Adrenal gland (tissue), 9 donors: ENCODE measurements at regions not wholly inside any gene's neighbourhood (a gene's known extent, or its start where the extent isn't known, plus 50 kb on each side); places are given as distances from the start of the nearest gene placed in this dataset.

Source experiments
- DNase-seq, 7 donors: peaks; one replicate each; pipeline ENCODE4 v3.0.0-alpha.2; 2019 to 2020
- H3K27ac ChIP-seq, 5 donors: fragments of 200-600 bp; sonication (generic) in 4 of 5; 1 replicate in 3 of 5; 2 replicates in 2 of 5; pipeline versions ENCODE4 v1.5.1 to v1.8.0; 2016 to 2020; ENCODE audit warnings: mild to moderate bottlenecking in 1 of 5
- H3K27me3 ChIP-seq: fragments of 200-600 bp; 2 replicates; pipeline ENCODE4 v1.8.0; 2021
- H3K36me3 ChIP-seq, 2 donors: fragments of 200-600 bp; replicated peaks in 1 of 2; 1 replicate in 1 of 2; 2 replicates in 1 of 2; pipeline versions ENCODE4 v1.5.1 to v1.8.0; 2018 to 2022
- H3K4me1 ChIP-seq, 2 donors: fragments of 200-600 bp; replicated peaks in 1 of 2; 1 replicate in 1 of 2; 2 replicates in 1 of 2; pipeline versions ENCODE4 v1.5.1 to v1.8.0; 2018 to 2021
- H3K4me3 ChIP-seq, 4 donors: fragments of 200-600 bp; sonication (generic) in 3 of 4; one replicate each; pipeline ENCODE4 v1.5.1; 2016 to 2018
- H3K9me3 ChIP-seq, 3 donors: fragments of 200-600 bp; sonication (generic) in 1 of 3; replicated peaks in 1 of 3; 1 replicate in 2 of 3; 2 replicates in 1 of 3; pipeline versions ENCODE4 v1.5.1 to v1.8.0; 2016 to 2021
- CTCF ChIP-seq, 6 experiments: fragments of 450-650 bp in 4 of 6; fragments of 200-600 bp in 2 of 6; sonication (generic) in 1 of 6; IDR thresholded peaks; 1 replicate in 5 of 6; 2 replicates in 1 of 6; pipeline versions ENCODE4 v1.5.1 to v1.8.0; 2016 to 2021; ENCODE audit warnings: antibody characterized with exemption in 6 of 6, mild to moderate bottlenecking in 2 of 6, moderate library complexity in 1 of 6
- POLR2A ChIP-seq, 2 donors: fragments of 450-650 bp; IDR thresholded peaks; one replicate each; pipeline ENCODE4 v1.6.1; 2017; ENCODE audit warnings: antibody characterized with exemption in 2 of 2, mild to moderate bottlenecking in 2 of 2, moderate library complexity in 1 of 2
- whole genome bisulfite sequencing, 4 donors: extraction: QIAGEN DNeasy Blood & Tissue Kit in 2 of 4; methylation state at CpG; one replicate each; pipeline versions ENCODE4 v1.1.5 to v1.1.7; 2013 to 2017; 5-methylcytosine and 5-hydroxymethylcytosine counted together
- intact Hi-C, 2 donors: fragments of 100-400 bp; cut with DNase I; formaldehyde crosslinking; loops; one replicate each; pipeline versions ENCODE4 v1.14.1 to v1.15.0; 2022 to 2023
- donor health status: healthy with polysubstance abuse.
- donor health status: Bipolar disorder and iron deficiency.
- donor health status: DM: yes; HTN: yes; CAD: no.
- donor health status: DM: no; HTN: no; CAD: no.
- donor health status: DM: no; HTN: no; CAD: no.

DNA sequence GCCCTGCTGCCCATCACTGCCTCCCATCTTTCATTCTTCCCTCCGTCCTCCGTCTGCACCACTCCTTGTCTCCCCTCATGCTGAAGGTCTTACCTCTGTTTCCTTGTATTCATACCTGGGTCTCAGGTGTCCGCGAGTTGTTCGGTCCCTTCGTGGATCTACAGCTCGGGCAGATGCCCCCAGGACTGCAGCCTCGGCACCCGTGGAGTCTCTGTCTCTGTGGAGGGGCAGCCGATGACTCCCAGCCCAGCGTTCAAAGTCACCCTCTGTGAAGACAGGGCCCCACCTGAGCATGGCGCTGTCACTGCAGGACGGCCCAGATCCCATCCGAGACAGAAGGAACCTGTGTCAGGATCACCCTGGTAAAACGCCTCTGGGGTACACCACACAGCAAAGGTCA is 480.0 kb upstream of the SALL3 start:
- Histone ChIP-seq H3K36me3 (no peaks in the 10 kb centered on the region), H3K4me1 (no peaks in the 10 kb centered on the region), H3K27ac (no peak overlapping the region), H3K27me3 (no peaks in the 10 kb centered on the region), H3K9me3 (no peaks in the 10 kb centered on the region), H3K4me3 (no peak overlapping the region)
- no peak for TF ChIP-seq CTCF (IDR thresholded peaks at IDR 0.05)
- TF ChIP-seq POLR2A (IDR thresholded peaks at IDR 0.05) = no peak
- WGBS, 4 donors = 80 to 86% (median 84%) methylated on average over 14 to 15 of the region's 15 CpGs
- intact Hi-C loops = no loop called here
- DNase-seq = no peak

GRCh38 chr18:78501251-78501650 is 478.4 kb upstream of the SALL3 start:
- TF ChIP-seq POLR2A (IDR thresholded peaks at IDR 0.05) (no peak), CTCF (IDR thresholded peaks at IDR 0.05) (no peak)
- H3K27ac ChIP-seq = no peak overlapping the region
- WGBS, 4 donors = 83 to 93% (median 88%) methylated on average over 6 to 7 of the region's 7 CpGs

GRCh38 chr18:78503129-78503528 is 476.5 kb upstream of the SALL3 start:
- no peaks in the 10 kb centered on the region for H3K4me1 ChIP-seq
- H3K9me3 ChIP-seq = no peaks in the 10 kb centered on the region
- WGBS, 4 donors = 84 to 94% (median 88%) methylated on average over 8 to 15 of the region's 15 CpGs
- H3K27me3 ChIP-seq = no peaks in the 10 kb centered on the region
- no peak for TF ChIP-seq POLR2A (IDR thresholded peaks at IDR 0.05)
- no peak for TF ChIP-seq CTCF (IDR thresholded peaks at IDR 0.05)
- no peak overlapping the region for H3K4me3 ChIP-seq
- no peak for DNase-seq
- no peak overlapping the region for H3K27ac ChIP-seq
- no peaks in the 10 kb centered on the region for H3K36me3 ChIP-seq
- intact Hi-C loops = no loop called here

More at GRCh38 chr18:78501251-78501650, 478.4 kb upstream of the SALL3 start:
- Histone ChIP-seq H3K4me3 (no peak overlapping the region), H3K4me1 (no peaks in the 10 kb centered on the region), H3K9me3 (no peaks in the 10 kb centered on the region), H3K27me3 (no peaks in the 10 kb centered on the region), H3K36me3 (no peaks in the 10 kb centered on the region)
- intact Hi-C loops = no loop called here
- no peak for DNase-seq

- Histone ChIP-seq H3K4me3 (no peak overlapping the region), H3K27me3 (no peaks in the 10 kb centered on the region), H3K9me3 (no peaks in the 10 kb centered on the region), H3K4me1 (no peaks in the 10 kb centered on the region), H3K36me3 (no peaks in the 10 kb centered on the region), H3K27ac (no peak overlapping the region)
- intact Hi-C loops = no loop called here
- TF ChIP-seq CTCF (IDR thresholded peaks at IDR 0.05) (no peak), POLR2A (IDR thresholded peaks at IDR 0.05) (no peak)
- WGBS, 4 donors = 50 to 63% (median 59%) methylated on average over 24 to 30 of the region's 30 CpGs
- DNase-seq = no peak
Measured at GRCh38 chr18:78505851-78506461, 473.7 kb upstream of the SALL3 start.
